Dendritic cell treated with granulocyte-macrophage colony-stimulating factor and Interleukin-4, amounts not matched to agents 40 ng/mL and 50 ng/mL, for 4 days (primary cell): ENCODE measurements at regions not wholly inside any gene's neighbourhood (a gene's known extent, or its start where the extent isn't known, plus 50 kb on each side); places are given as distances from the start of the nearest gene placed in this dataset.
"Not testable (repeated sequence)": the region's sequence is repeated elsewhere in the genome, so short reads cannot be mapped to it uniquely, and the experiment has no call there.

Experiments
- H3K27ac Mint-ChIP-seq: one replicate; pipeline ENCODE4 v1.8.0; 2022; ENCODE audit warnings: mild to moderate bottlenecking, mixed read lengths
- H3K27me3 Mint-ChIP-seq: one replicate; pipeline ENCODE4 v1.8.0; 2022; ENCODE audit warnings: mild to moderate bottlenecking, mixed read lengths
- H3K36me3 Mint-ChIP-seq: one replicate; pipeline ENCODE4 v1.8.0; 2022; ENCODE audit warnings: low read depth, mixed read lengths
- H3K4me1 Mint-ChIP-seq: one replicate; pipeline ENCODE4 v1.8.0; 2022; ENCODE audit warnings: low read depth, mixed read lengths
- H3K4me3 Mint-ChIP-seq: one replicate; pipeline ENCODE4 v1.8.0; 2022; ENCODE audit warnings: mild to moderate bottlenecking, moderate library complexity, mixed read lengths
- H3K9me3 Mint-ChIP-seq: one replicate; pipeline ENCODE4 v1.8.0; 2022; ENCODE audit warnings: mixed read lengths
- intact Hi-C: fragments of 100-400 bp; cut with micrococcal nuclease; formaldehyde crosslinking; loops from one replicate; pipeline ENCODE4 v1.15.0; 2022

DNA sequence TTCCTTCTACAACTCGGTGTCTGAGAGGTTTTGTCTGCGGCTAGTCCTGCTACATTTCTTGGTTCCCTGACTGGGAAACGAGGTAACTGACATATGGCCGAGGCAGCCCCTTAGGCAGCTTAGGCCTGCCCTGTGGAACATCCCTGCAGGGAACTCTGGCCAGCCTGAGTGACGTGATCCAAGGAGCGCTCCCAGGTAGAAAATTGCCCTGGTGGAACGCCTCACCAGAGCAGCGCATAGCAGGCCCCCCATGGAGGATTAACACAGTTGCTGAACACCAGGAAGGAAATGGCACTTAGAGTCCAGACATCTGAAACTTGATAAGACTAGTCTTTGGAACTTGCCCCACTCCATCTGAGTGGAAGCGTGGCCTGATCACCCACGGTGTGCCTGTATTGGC is 837.4 kb upstream of the NDST4 start:
- peaks cover 9% of the 10 kb centered on the region for H3K9me3 Mint-ChIP-seq
- H3K4me3 Mint-ChIP-seq, result no peak overlapping the region
- H3K27ac Mint-ChIP-seq, result no peak overlapping the region
- intact Hi-C loops, result no loop called here
- no peaks in the 10 kb centered on the region for H3K36me3 Mint-ChIP-seq
- no peaks in the 10 kb centered on the region for H3K4me1 Mint-ChIP-seq
- H3K27me3 Mint-ChIP-seq, result no peaks in the 10 kb centered on the region

DNA sequence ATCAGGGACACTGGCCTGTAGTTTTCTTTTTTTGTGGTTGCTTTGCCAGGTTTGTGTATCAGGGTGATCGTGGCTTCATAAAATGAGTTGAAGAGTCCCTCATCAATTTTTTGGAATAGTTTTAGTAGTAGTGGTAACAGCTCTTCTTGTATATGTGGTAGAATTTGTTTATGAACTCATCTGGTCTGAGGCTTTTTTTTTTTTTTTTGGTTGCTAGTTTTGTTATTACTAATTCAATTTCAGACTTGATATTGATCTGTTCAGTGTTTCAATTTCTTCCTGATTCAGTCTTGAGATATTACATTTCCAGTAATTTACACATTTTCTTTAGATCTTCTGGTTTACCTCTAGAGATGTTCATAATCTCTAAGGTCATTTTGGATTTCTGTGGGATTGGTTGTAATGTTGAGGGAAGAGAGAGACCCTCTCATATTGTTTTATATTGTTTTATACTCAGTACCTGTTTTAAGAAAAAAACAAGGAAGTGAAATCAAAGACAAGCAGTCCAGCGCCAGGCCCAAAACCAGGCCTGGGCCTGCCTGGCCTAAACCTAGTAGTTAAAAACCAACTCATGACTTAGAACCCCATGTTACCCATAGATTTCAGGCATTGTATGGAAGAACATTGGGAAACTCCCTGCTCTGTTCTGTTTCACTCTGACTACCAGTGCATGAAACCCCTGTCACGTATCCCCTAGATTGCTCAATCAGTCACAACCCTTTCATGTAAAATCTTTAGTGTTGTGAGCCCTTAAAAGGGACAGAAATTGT is 836.7 kb upstream of the NDST4 start:
- H3K36me3 Mint-ChIP-seq, H3K27me3 Mint-ChIP-seq, H3K9me3 Mint-ChIP-seq, H3K27ac Mint-ChIP-seq, H3K4me1 Mint-ChIP-seq, H3K4me3 Mint-ChIP-seq: not testable (repeated sequence)
- intact Hi-C loops, result loop anchor here (5.0 kb wide), 1 partner anchor 1818 kb away; no protein-coding TSS in a partner anchor

DNA sequence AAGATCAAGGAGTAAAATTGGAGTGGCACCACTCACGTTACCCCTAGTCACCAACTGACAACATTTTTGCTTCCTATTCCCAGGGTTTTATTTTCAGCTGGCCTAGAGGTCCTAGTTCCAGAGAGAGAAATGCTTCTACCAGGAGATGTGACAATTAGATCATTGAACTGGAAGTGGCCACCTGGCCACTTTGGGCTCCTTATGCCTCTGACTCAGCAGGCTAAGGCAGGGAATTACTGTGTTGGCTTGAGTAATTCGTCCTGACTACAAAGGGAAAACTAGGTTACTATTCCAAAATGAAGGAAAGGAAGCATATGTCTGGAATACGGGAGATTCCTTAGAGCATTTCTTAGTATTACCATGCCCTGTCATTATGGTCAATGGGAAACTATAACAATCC is 831.6 kb upstream of the NDST4 start:
- no peaks in the 10 kb centered on the region for H3K27me3 Mint-ChIP-seq
- H3K9me3 Mint-ChIP-seq, result no peaks in the 10 kb centered on the region
- H3K4me1 Mint-ChIP-seq, result no peaks in the 10 kb centered on the region
- no peak overlapping the region for H3K4me3 Mint-ChIP-seq
- H3K36me3 Mint-ChIP-seq, result no peaks in the 10 kb centered on the region
- H3K27ac Mint-ChIP-seq, result no peak overlapping the region
- intact Hi-C loops, result loop anchor here (5.0 kb wide), 1 partner anchor 1813 kb away; no protein-coding TSS in a partner anchor

DNA sequence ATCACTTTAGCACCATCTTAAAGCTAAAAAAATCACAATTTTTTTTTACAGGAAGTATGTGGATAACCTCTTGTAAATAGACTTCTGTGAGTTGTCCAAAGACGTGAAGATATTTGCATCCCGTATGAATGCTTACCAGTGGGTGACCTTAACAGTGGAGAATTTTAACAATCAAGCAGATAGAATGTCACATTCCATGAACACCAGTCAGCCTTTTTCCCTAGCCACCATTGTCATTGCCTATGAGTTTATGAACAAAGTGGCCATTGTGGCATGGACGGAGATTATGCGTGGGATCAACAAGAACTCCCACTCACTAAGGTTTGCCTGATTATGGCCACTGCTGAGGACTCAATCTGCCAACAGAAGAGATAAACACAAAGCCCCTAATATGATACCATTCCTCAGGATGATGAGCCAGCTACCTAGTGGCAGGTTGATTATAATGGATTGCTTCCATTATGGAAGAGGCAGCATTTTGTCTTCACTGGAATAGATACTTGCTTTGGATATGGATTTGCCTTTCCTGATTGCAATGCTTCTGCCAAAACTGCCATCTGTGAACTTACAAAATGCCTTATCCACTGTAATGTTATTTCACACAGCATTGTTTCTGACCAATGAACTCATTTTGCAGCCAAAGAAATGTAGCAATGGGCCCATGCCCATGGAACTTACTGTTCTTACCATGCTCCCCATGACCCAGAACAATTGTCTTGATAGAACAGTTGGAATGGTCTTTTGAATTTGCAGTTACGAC is 830.9 kb upstream of the NDST4 start:
- intact Hi-C loops, result no loop called here
- Mint-ChIP-seq H3K4me3 (no peak overlapping the region), H3K9me3 (no peaks in the 10 kb centered on the region), H3K4me1 (no peaks in the 10 kb centered on the region), H3K27me3 (no peaks in the 10 kb centered on the region), H3K27ac (no peak overlapping the region), H3K36me3 (no peaks in the 10 kb centered on the region)

DNA sequence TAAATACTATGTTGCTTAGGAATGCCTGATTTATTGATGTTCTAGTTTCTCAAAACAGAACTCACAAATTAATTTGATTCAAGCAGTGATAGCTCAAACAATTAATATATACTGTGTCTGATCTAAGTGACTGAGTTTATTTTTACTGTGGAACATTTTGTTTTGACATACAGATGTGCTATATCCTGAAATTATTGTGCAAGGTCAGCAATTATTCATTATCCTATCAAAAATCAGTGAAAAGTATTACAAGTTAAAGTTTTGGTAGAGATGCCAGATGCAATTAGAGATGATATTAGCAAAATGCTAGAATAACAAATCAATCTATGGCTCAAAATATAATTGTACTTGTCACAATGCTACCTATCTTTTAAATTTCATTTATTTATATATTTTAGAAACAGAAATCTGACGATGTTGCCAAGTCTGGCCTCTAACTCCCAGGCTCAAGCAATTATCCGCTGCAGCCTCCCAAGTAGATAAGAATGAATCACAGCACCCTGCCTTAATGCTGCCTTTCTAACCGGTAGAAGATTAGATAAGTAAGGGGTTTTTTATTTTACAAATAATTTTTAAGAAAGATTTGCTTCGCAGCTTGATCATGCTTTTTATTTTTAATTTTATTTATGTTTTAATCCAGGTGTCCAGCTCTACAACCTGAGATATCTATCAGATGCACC is 825.5 kb upstream of the NDST4 start:
- intact Hi-C loops, result no loop called here
- Mint-ChIP-seq H3K27me3 (no peaks in the 10 kb centered on the region), H3K9me3 (no peaks in the 10 kb centered on the region), H3K4me1 (no peaks in the 10 kb centered on the region), H3K27ac (no peak overlapping the region), H3K4me3 (no peak overlapping the region), H3K36me3 (no peaks in the 10 kb centered on the region)

GRCh38 chr4:115929373-115929772 is 816.0 kb upstream of the NDST4 start:
- Mint-ChIP-seq H3K9me3 (no peaks in the 10 kb centered on the region), H3K4me1 (no peaks in the 10 kb centered on the region), H3K27me3 (no peaks in the 10 kb centered on the region), H3K4me3 (no peak overlapping the region), H3K36me3 (no peaks in the 10 kb centered on the region), H3K27ac (no peak overlapping the region)
- intact Hi-C loops, result no loop called here

DNA sequence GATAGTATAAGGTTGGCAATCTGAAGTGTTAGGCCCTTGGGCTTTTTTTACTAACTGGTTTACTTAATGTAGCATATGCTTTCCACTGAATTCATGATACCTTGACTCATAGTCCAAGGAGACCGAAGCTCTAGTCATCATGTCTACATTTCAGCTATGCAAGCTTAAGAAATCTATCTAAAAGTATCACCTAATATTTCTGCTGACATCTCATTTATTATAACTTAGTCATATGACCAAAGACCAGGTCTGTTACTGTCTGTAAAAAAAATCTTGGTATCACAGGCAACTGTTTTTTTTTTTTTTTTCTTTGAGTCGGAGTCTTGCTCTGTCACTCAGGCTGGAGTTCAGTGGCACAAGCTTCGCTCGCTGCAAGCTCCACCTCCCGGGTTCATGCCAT is 814.0 kb upstream of the NDST4 start:
- no peak overlapping the region for H3K27ac Mint-ChIP-seq
- H3K36me3 Mint-ChIP-seq, result no peaks in the 10 kb centered on the region
- intact Hi-C loops, result no loop called here
- no peaks in the 10 kb centered on the region for H3K9me3 Mint-ChIP-seq
- no peaks in the 10 kb centered on the region for H3K27me3 Mint-ChIP-seq
- no peaks in the 10 kb centered on the region for H3K4me1 Mint-ChIP-seq
- no peak overlapping the region for H3K4me3 Mint-ChIP-seq

GRCh38 chr4:115923152-115923551 is 809.7 kb upstream of the NDST4 start:
- Mint-ChIP-seq H3K4me1 (no peaks in the 10 kb centered on the region), H3K27ac (no peak overlapping the region), H3K36me3 (no peaks in the 10 kb centered on the region), H3K9me3 (peaks cover 16% of the 10 kb centered on the region), H3K27me3 (no peaks in the 10 kb centered on the region), H3K4me3 (no peak overlapping the region)
- intact Hi-C loops, result no loop called here

DNA sequence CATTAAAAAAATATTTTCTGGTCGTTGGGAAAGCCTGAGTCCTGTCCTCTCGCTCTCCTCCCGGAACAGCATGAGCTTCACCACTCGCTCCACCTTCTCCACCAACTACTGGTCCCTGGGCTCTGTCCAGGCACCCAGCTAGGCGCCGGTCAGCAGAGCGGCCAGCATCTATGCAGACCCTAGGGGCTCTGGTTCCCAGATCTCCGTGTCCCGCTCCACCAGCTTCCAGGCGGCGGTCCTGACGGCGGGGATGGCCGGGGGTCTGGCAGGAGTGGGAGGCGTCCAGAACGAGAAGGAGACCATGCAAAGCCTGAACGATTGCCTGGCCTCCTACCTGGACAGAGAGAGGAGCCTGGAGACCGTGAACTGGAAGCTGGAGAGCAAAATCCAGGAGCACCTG is 807.2 kb upstream of the NDST4 start:
- H3K27ac Mint-ChIP-seq, result no peak overlapping the region
- H3K9me3 Mint-ChIP-seq, result peaks cover 30% of the 10 kb centered on the region
- no peaks in the 10 kb centered on the region for H3K36me3 Mint-ChIP-seq
- no peaks in the 10 kb centered on the region for H3K27me3 Mint-ChIP-seq
- no peak overlapping the region for H3K4me3 Mint-ChIP-seq
- H3K4me1 Mint-ChIP-seq, result no peaks in the 10 kb centered on the region
- intact Hi-C loops, result no loop called here

- H3K9me3 Mint-ChIP-seq, result peaks cover 30% of the 10 kb centered on the region
- no peaks in the 10 kb centered on the region for H3K4me1 Mint-ChIP-seq
- H3K27ac Mint-ChIP-seq, result no peak overlapping the region
- no peaks in the 10 kb centered on the region for H3K27me3 Mint-ChIP-seq
- no peaks in the 10 kb centered on the region for H3K36me3 Mint-ChIP-seq
- no peak overlapping the region for H3K4me3 Mint-ChIP-seq
- intact Hi-C loops, result no loop called here
Measured at GRCh38 chr4:115918149-115918548, 804.7 kb upstream of the NDST4 start.

DNA sequence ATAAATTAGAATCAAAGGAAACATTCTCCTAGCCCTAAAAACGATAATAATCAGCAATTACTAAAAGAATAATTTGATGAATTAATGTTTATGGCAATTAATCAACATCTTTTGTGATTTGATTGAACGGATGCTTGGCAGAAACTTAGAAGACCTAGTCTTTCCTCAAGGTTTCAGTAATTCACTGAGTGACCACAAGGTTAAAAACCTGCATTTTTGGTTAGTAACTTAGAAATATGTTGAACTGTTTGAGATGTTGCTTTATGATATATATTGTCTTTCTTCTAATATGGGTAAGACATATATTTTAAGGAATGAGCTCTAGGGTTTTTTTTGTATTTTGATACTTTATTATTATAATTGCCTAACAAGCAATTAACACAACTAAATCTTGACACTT is 793.0 kb upstream of the NDST4 start:
- no peaks in the 10 kb centered on the region for H3K4me1 Mint-ChIP-seq
- intact Hi-C loops, result no loop called here
- no peaks in the 10 kb centered on the region for H3K36me3 Mint-ChIP-seq
- no peak overlapping the region for H3K27ac Mint-ChIP-seq
- no peak overlapping the region for H3K4me3 Mint-ChIP-seq
- H3K9me3 Mint-ChIP-seq, result peaks cover 20% of the 10 kb centered on the region
- no peaks in the 10 kb centered on the region for H3K27me3 Mint-ChIP-seq

- Mint-ChIP-seq H3K27me3 (no peaks in the 10 kb centered on the region), H3K27ac (no peak overlapping the region), H3K4me1 (no peaks in the 10 kb centered on the region), H3K9me3 (no peaks in the 10 kb centered on the region), H3K4me3 (no peak overlapping the region), H3K36me3 (no peaks in the 10 kb centered on the region)
- intact Hi-C loops, result no loop called here
Measured at GRCh38 chr4:115883847-115884246, 770.4 kb upstream of the NDST4 start.

GRCh38 chr4:115883231-115883630 is 769.8 kb upstream of the NDST4 start:
- no peaks in the 10 kb centered on the region for H3K9me3 Mint-ChIP-seq
- no peak overlapping the region for H3K4me3 Mint-ChIP-seq
- H3K4me1 Mint-ChIP-seq, result no peaks in the 10 kb centered on the region
- no peaks in the 10 kb centered on the region for H3K36me3 Mint-ChIP-seq
- H3K27me3 Mint-ChIP-seq, result no peaks in the 10 kb centered on the region
- intact Hi-C loops, result no loop called here
- no peak overlapping the region for H3K27ac Mint-ChIP-seq

DNA sequence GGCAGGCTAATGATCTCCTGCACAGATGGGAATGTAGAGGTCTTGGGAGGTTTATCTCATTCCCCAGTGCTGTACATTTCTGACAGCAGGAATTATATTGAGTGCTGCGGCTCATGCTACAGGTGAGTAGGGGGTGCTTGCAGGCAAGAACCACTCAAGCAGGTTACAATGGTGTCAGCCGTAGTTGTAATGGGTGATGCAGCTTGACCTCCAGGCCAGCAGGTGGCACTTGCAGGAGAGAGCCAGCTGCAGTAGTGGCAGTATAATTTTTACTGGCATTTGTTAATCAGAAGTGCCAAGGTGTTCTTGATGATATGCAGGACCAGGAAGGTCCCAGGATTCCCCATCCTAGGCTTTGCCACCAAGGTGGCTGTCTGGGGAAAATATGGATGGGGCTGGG is 759.6 kb upstream of the NDST4 start:
- no peak overlapping the region for H3K27ac Mint-ChIP-seq
- H3K4me1 Mint-ChIP-seq, result no peaks in the 10 kb centered on the region
- H3K36me3 Mint-ChIP-seq, result no peaks in the 10 kb centered on the region
- no peaks in the 10 kb centered on the region for H3K27me3 Mint-ChIP-seq
- no peak overlapping the region for H3K4me3 Mint-ChIP-seq
- intact Hi-C loops, result no loop called here
- no peaks in the 10 kb centered on the region for H3K9me3 Mint-ChIP-seq
